Gastrocnemius medialis (tissue), 4 donors: ENCODE measurements at regions not wholly inside any gene's neighbourhood (a gene's known extent, or its start where the extent isn't known, plus 50 kb on each side); places are given as distances from the start of the nearest gene placed in this dataset.

Experiments used
- ATAC-seq, 2 donors: fragments of 150-250 bp; one replicate each; pipeline ENCODE4 v1.9.1; 2016
- DNase-seq, 2 donors: peaks; one replicate each; pipeline ENCODE4 v3.0.0-alpha.2; 2019
- H3K27ac ChIP-seq, 4 donors: fragments of 200-600 bp; sonication (generic); 1 replicate in 1 of 4; 2 replicates in 3 of 4; pipeline ENCODE4 v1.5.1; 2016 to 2018; ENCODE audit warnings: mild to moderate bottlenecking in 2 of 4, moderate library complexity in 1 of 4
- H3K27me3 ChIP-seq, 3 donors: fragments of 200-600 bp; sonication (generic) in 2 of 3; 1 replicate in 1 of 3; 2 replicates in 2 of 3; pipeline versions ENCODE4 v1.5.1 to v1.6.0; 2016 to 2019; ENCODE audit warnings: mild to moderate bottlenecking in 1 of 3, moderate library complexity in 1 of 3
- H3K36me3 ChIP-seq, 2 donors: fragments of 200-600 bp; sonication (generic) in 1 of 2; one replicate each; pipeline ENCODE4 v1.5.1; 2017 to 2018
- H3K4me1 ChIP-seq, 2 donors: fragments of 200-600 bp; sonication (generic) in 1 of 2; one replicate each; pipeline ENCODE4 v1.5.1; 2016 to 2017; ENCODE audit warnings: mild to moderate bottlenecking in 2 of 2
- H3K4me3 ChIP-seq, 4 donors: fragments of 200-600 bp; sonication (generic) in 3 of 4; 1 replicate in 1 of 4; 2 replicates in 3 of 4; pipeline ENCODE4 v1.5.1; 2016 to 2019; ENCODE audit warnings: mild to moderate bottlenecking in 2 of 4
- H3K9me3 ChIP-seq, 3 donors: fragments of 200-600 bp; sonication (generic) in 2 of 3; 1 replicate in 1 of 3; 2 replicates in 2 of 3; pipeline ENCODE4 v1.5.1; 2016 to 2019
- POLR2A ChIP-seq, 2 donors: fragments of 450-650 bp; IDR thresholded peaks; one replicate each; pipeline ENCODE4 v1.6.1; 2017; ENCODE audit warnings: antibody characterized with exemption in 2 of 2, mild to moderate bottlenecking in 2 of 2, moderate library complexity in 2 of 2
- in situ Hi-C, 4 donors: fragments of 200-750 bp; cut with MboI; loops; one replicate each; pipeline versions ENCODE4 v1.15.0 to v1.8.0; 2017; ENCODE audit warnings: low sequenced_read_pairs in 4 of 4
- intact Hi-C: fragments of 100-400 bp; cut with DNase I; formaldehyde crosslinking; loops from one replicate; pipeline ENCODE4 v1.15.1; 2023; ENCODE audit warnings: low total_unique reads
- TF ChIP-seq, protein P1 (sequence below), 5 experiments: fragments of 450-650 bp in 3 of 5; fragments of 200-600 bp in 2 of 5; sonication (generic) in 2 of 5; IDR thresholded peaks in 4 of 5; conservative IDR thresholded peaks in 1 of 5; 1 replicate in 4 of 5; 2 replicates in 1 of 5; pipeline ENCODE4 v1.5.1; 2016 to 2019; ENCODE audit warnings: antibody characterized with exemption in 5 of 5, mild to moderate bottlenecking in 3 of 5, moderate library complexity in 3 of 5

DNA sequence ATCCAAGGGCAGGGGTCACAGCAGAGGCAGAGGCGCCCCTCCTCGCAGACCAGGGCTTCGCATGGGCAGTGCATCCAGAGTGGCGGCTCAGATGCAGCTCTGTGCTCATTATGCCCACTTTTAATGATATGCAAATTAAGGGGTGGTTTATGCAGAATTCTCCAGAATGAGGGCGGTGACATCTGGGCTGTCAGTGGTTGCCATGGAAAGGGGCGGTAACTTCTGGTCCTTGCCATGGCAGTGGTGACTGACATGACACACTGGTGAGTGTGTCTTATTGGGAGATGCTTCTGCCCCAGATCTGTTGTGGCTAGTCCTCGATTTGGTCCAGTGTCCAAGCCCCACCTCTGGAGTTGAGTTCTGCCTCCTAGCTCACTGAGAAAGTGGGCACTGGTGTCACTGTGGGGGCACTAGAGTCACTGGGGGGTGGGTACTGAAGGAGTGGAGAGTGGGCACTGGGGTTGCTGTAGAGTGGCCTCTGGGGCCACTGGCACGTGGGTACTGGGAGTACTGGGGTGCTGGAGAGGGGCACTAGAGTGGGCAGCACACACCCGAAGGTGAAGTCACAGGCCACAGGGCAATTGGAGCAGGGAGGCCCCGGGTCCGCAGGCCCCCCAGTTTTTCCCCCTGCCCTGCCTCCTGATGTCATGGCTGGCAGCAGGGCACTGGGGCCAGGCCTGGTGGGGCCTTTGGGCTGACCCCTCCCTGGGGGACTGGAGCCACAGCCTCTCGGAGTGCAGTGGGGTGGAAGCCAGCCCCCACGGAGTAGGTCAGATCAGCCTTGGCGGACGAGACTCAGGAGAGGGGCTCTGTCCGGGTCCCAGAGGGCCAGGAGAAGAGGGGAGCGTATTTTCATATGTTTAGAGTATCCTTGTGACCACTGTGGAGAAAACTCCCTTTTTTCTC lies 98.6 kb upstream of the NKX1-1 start:
- Histone ChIP-seq H3K27me3 (peaks cover 0 to 14% (median 2%) of the 10 kb centered on the region in 3 donors), H3K4me1 (no peaks in the 10 kb centered on the region), H3K36me3 (no peaks in the 10 kb centered on the region), H3K27ac (no peak overlapping the region), H3K4me3 (no peak overlapping the region), H3K9me3 (no peaks in the 10 kb centered on the region)
- no peak for ATAC-seq
- in situ Hi-C loops (no loop called here), intact Hi-C loops (no loop called here)
- TF ChIP-seq POLR2A (IDR thresholded peaks at IDR 0.05): no peak
- TF ChIP-seq, protein P1, sequence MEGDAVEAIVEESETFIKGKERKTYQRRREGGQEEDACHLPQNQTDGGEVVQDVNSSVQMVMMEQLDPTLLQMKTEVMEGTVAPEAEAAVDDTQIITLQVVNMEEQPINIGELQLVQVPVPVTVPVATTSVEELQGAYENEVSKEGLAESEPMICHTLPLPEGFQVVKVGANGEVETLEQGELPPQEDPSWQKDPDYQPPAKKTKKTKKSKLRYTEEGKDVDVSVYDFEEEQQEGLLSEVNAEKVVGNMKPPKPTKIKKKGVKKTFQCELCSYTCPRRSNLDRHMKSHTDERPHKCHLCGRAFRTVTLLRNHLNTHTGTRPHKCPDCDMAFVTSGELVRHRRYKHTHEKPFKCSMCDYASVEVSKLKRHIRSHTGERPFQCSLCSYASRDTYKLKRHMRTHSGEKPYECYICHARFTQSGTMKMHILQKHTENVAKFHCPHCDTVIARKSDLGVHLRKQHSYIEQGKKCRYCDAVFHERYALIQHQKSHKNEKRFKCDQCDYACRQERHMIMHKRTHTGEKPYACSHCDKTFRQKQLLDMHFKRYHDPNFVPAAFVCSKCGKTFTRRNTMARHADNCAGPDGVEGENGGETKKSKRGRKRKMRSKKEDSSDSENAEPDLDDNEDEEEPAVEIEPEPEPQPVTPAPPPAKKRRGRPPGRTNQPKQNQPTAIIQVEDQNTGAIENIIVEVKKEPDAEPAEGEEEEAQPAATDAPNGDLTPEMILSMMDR (IDR thresholded peaks at IDR 0.05 in 4 of 5, conservative IDR thresholded peaks at IDR 0.05 in 1 of 5): no peak
- DNase-seq: peak in 1 of 2 donors; percentile 1

DNA sequence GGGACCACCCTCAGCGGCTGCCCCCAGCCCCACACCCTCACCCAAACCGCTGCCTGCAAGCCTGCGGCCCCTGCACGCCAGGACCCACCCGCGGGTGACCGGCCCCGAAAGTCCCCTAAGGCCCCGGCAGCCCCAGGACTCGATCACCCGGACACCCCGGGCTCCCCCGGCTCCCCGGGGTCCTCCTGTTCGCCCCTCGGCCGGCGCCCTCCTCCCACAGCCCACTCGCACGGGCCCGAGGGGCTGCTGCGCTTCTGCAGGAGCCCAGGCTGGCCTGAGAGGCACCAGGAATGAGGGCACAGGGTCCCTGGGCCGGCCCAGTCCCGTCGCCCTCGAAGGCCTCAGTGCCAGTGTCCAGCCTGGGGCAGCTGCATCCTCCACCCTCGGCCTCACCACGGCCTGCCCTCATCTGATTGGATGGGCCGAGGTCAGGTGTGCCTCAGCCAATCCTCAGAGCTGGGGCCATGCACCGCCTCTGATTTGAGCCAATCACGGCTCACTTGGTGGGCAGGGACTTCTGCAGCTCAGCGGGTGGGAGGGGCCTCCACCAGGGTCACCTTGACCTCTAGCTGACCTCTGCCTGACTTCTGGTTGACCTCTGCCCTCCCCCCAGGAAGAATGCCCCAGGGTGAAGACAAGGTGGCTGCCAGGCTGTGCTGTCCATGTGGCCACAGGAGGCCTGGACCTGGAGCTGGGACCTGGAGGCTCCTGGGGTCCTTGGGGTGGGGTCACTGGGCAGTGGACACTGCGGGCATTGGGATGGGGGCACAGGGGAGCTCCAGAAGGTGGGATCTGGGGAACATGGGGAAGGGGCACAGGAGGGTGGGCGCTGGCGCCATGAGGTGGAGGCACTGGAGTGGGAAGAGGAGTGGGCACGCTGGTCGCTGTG lies 97.6 kb upstream of the NKX1-1 start:
- no peak overlapping the region for H3K27ac ChIP-seq
- ATAC-seq (no peak), DNase-seq (peak; percentile 1 to 8)
- no peaks in the 10 kb centered on the region for H3K9me3 ChIP-seq
- intact Hi-C loops: no loop called here
- no peak overlapping the region for H3K4me3 ChIP-seq
- in situ Hi-C loops: no loop called here
- TF ChIP-seq, protein P1 (IDR thresholded peaks at IDR 0.05 in 4 of 5, conservative IDR thresholded peaks at IDR 0.05 in 1 of 5): no peak
- no peak for TF ChIP-seq POLR2A (IDR thresholded peaks at IDR 0.05)
- no peaks in the 10 kb centered on the region for H3K4me1 ChIP-seq
- no peaks in the 10 kb centered on the region for H3K36me3 ChIP-seq
- peaks cover 0 to 10% (median 2%) of the 10 kb centered on the region in 3 donors for H3K27me3 ChIP-seq

DNA sequence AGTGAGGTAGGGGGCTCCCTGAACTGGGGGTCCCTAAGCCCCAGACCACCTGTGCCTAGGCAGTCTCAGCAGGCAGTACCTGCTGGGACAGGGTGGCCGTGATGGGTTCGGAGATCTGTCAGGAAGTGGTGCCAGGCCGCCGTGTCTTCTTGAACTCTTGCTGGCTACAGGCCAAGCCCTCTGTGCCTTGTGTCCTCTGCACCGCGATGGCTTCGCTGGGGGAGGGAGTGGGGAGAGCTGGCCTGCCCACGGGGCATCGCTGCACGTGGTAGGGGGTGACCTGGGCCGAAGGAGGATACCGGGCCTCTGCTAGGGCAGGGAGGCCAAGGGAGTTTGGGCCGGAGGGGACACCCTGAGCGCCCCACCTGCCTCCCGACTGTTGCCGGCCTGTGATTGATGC lies 96.7 kb upstream of the NKX1-1 start:
- in situ Hi-C loops: no loop called here
- no peak for TF ChIP-seq POLR2A (IDR thresholded peaks at IDR 0.05)
- TF ChIP-seq, protein P1 (IDR thresholded peaks at IDR 0.05 in 4 of 5, conservative IDR thresholded peaks at IDR 0.05 in 1 of 5): no peak
- Histone ChIP-seq H3K27me3 (peaks cover 0 to 5% (median 2%) of the 10 kb centered on the region in 3 donors), H3K36me3 (no peaks in the 10 kb centered on the region), H3K4me1 (no peaks in the 10 kb centered on the region), H3K27ac (no peak overlapping the region), H3K9me3 (no peaks in the 10 kb centered on the region), H3K4me3 (no peak overlapping the region)
- no peak for ATAC-seq
- intact Hi-C loops: no loop called here
- DNase-seq: peak in 1 of 2 donors; percentile 1

DNA sequence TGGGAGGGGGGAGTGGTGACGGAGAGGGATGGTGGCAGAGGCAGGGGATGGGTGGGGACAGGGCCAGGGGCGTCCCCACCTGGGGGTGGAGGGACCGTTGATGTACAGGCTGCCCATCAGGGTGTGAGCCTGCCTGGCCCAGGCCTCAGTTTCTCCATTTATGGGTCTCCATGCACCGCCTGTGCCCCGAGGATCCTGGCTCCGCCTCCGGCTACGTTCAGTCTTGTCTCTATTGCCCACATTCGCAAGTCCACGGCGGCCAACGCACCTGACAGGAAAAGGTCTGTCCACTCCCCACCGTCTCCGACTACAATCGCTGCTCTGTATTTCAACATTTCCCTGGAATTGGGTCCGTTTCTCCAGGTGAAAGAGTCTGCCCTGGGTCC lies 96.3 kb upstream of the NKX1-1 start:
- H3K27ac ChIP-seq: no peak overlapping the region
- H3K4me3 ChIP-seq: no peak overlapping the region
- DNase-seq (peak in 1 of 2 donors; percentile 1), ATAC-seq (no peak)
- H3K36me3 ChIP-seq: no peaks in the 10 kb centered on the region
- H3K27me3 ChIP-seq: peaks cover 0 to 3% (median 2%) of the 10 kb centered on the region in 3 donors
- TF ChIP-seq POLR2A (IDR thresholded peaks at IDR 0.05): no peak
- TF ChIP-seq, protein P1 (IDR thresholded peaks at IDR 0.05 in 4 of 5, conservative IDR thresholded peaks at IDR 0.05 in 1 of 5): no peak
- no peaks in the 10 kb centered on the region for H3K9me3 ChIP-seq
- in situ Hi-C loops (no loop called here), intact Hi-C loops (no loop called here)
- H3K4me1 ChIP-seq: no peaks in the 10 kb centered on the region
